Endothelial cell of umbilical vein (primary cell): ENCODE measurements at regions not wholly inside any gene's neighbourhood (a gene's known extent, or its start where the extent isn't known, plus 50 kb on each side); places are given as distances from the start of the nearest gene placed in this dataset.

Experiments used
- BruUV-seq: library from RNA; stranded (reverse); fragments of 400-500 nt; replicated peaks from 2 replicates; lab custom pipeline; 2021; lab: Mats Ljungman, UMichigan
- CTCF ChIA-PET: fragments of 300-600, 350-600 bp; sonication (Branson Sonifier 250); formaldehyde crosslinking; loops from one replicate; lab custom pipeline; 2021; ENCODE audit warnings: antibody characterized with exemption, inconsistent platforms; lab: Charles Lee
- POLR2A ChIA-PET: fragments of 300-600, 350-600 bp; sonication (Branson Sonifier 250); formaldehyde crosslinking; loops from one replicate; lab custom pipeline; 2021; ENCODE audit warnings: antibody characterized with exemption, inconsistent platforms; lab: Charles Lee
- DNase-seq: peaks from one replicate; pipeline ENCODE4 v3.0.0-alpha.2; 2011; ENCODE audit warnings: low read depth, low spot score
- FAIRE-seq: peaks from 2 replicates; lab custom pipeline; 2011; peaks lifted over from hg19 to GRCh38; lab: Jason Lieb, UNC
- H2AFZ ChIP-seq: 2 replicates; pipeline ENCODE4 v1.6.0; 2012; ENCODE audit warnings: low read depth, low read length, control low read depth, inconsistent platforms
- H3K27ac ChIP-seq: 2 replicates; pipeline ENCODE4 v1.5.1; 2011; ENCODE audit warnings: low read depth, mild to moderate bottlenecking, control low read depth, low read length, moderate library complexity; ENCODE audit not compliant: insufficient read depth
- H3K27me3 ChIP-seq, 2 experiments: 2 replicates each; pipeline versions ENCODE4 v1.6.0 to v1.6.1; 2011; ENCODE audit warnings: low read length in 2 of 2, mixed read lengths in 1 of 2; ENCODE audit not compliant: control insufficient read depth in 2 of 2, insufficient read depth in 2 of 2
- H3K36me3 ChIP-seq, 2 experiments: 2 replicates in 1 of 2; 3 replicates in 1 of 2; pipeline ENCODE4 v1.5.1; 2011; ENCODE audit warnings: low read length in 2 of 2, mild to moderate bottlenecking in 1 of 2, moderate library complexity in 1 of 2; ENCODE audit not compliant: control insufficient read depth in 2 of 2, insufficient read depth in 2 of 2; ENCODE audit errors: extremely low read depth in 1 of 2
- H3K4me1 ChIP-seq: 3 replicates; pipeline ENCODE4 v1.5.1; 2011; ENCODE audit warnings: mild to moderate bottlenecking, low read length; ENCODE audit not compliant: control insufficient read depth, insufficient read depth; ENCODE audit errors: extremely low read depth
- H3K4me2 ChIP-seq: 2 replicates; pipeline ENCODE4 v1.6.1; 2011; ENCODE audit warnings: low read length, control low read depth, mixed read lengths; ENCODE audit not compliant: insufficient read depth
- H3K4me3 ChIP-seq, 3 experiments: fragments of 200-600 bp in 1 of 3; sonication (generic), shearing (Covaris generic) in 1 of 3; replicated peaks in 1 of 3; 2 replicates each; pipeline ENCODE4 v1.5.1; 2011 to 2016; ENCODE audit warnings: control low read depth in 3 of 3, low read length in 3 of 3, mild to moderate bottlenecking in 2 of 3, inconsistent platforms in 1 of 3, low read depth in 1 of 3, moderate library complexity in 1 of 3; ENCODE audit not compliant: insufficient read depth in 1 of 3
- H3K79me2 ChIP-seq: 2 replicates; pipeline ENCODE4 v1.6.0; 2012; ENCODE audit warnings: low read length, inconsistent platforms; ENCODE audit not compliant: control insufficient read depth, insufficient read depth
- H3K9ac ChIP-seq: replicated peaks from 2 replicates; pipeline ENCODE3; 2011; ENCODE audit warnings: low read length, control low read depth; ENCODE audit not compliant: insufficient read depth; ENCODE audit errors: extremely low read depth
- H3K9me1 ChIP-seq: replicated peaks from 3 replicates; pipeline ENCODE4 v1.6.0; 2011; ENCODE audit warnings: mild to moderate bottlenecking, low read length; ENCODE audit not compliant: control insufficient read depth, insufficient read depth; ENCODE audit errors: extremely low read depth
- H3K9me3 ChIP-seq: replicated peaks from 2 replicates; pipeline ENCODE4 v1.5.1; 2012; ENCODE audit warnings: low read length, inconsistent platforms; ENCODE audit not compliant: control insufficient read depth, insufficient read depth
- H4K20me1 ChIP-seq: replicated peaks from 2 replicates; pipeline ENCODE3; 2011; ENCODE audit warnings: mild to moderate bottlenecking, low read length; ENCODE audit not compliant: control insufficient read depth, insufficient read depth; ENCODE audit errors: extremely low read depth
- CTCF ChIP-seq, 2 donors: IDR thresholded peaks; 1 replicate in 1 of 2; 2 replicates in 1 of 2; pipeline ENCODE4 v1.5.1; 2011; ENCODE audit warnings: low read length in 2 of 2, mild to moderate bottlenecking in 2 of 2, moderate library complexity in 2 of 2, control low read depth in 1 of 2, inconsistent platforms in 1 of 2, low read depth in 1 of 2; ENCODE audit not compliant: insufficient read depth in 1 of 2; ENCODE audit errors: extremely low read depth in 1 of 2
- FOS ChIP-seq: IDR thresholded peaks from 2 replicates; pipeline ENCODE4 v1.6.1; 2011; ENCODE audit warnings: mild to moderate bottlenecking, low read length, moderate library complexity, borderline replicate concordance; ENCODE audit not compliant: insufficient read depth
- JUN ChIP-seq: IDR thresholded peaks from 2 replicates; pipeline ENCODE4 v1.6.1; 2011; ENCODE audit warnings: borderline replicate concordance, low read depth; ENCODE audit not compliant: insufficient read length, insufficient read depth
- MAX ChIP-seq: IDR thresholded peaks from 2 replicates; pipeline ENCODE4 v1.6.1; 2011; ENCODE audit not compliant: insufficient read depth, insufficient read length
- MYC ChIP-seq: IDR thresholded peaks from one replicate; pipeline ENCODE4 v1.6.1; 2011; ENCODE audit warnings: mild to moderate bottlenecking, low read depth, low read length
- POLR2A ChIP-seq: IDR thresholded peaks from 2 replicates; pipeline ENCODE4 v1.6.1; 2012; ENCODE audit warnings: low read depth, mild to moderate bottlenecking, control low read depth, low read length
- dilution Hi-C: fragments of 300-500 bp; cut with MboI; formaldehyde crosslinking; loops from one replicate; pipeline ENCODE4 v1.15.0; 2019; ENCODE audit warnings: low sequenced_read_pairs; ENCODE audit not compliant: extremely low pct_ligation_motif_present
- intact Hi-C: fragments of 100-400 bp; cut with micrococcal nuclease; formaldehyde crosslinking; loops from one replicate; pipeline ENCODE4 v1.10.0; 2022

- no peak overlapping the region for H3K9ac ChIP-seq
- no peak overlapping the region for H3K4me3 ChIP-seq
- H3K27ac ChIP-seq = no peak overlapping the region
- H3K4me2 ChIP-seq = no peak overlapping the region
- dilution Hi-C loops = no loop called here
- no peaks in the 10 kb centered on the region for H3K9me1 ChIP-seq
- ChIA-PET POLR2A (no interaction called here), CTCF (no interaction called here)
- H3K4me1 ChIP-seq = no peaks in the 10 kb centered on the region
- intact Hi-C loops = no loop called here
- peaks cover 3% of the 10 kb centered on the region for H3K9me3 ChIP-seq
- no peak for DNase-seq
- no peaks in the 10 kb centered on the region for H3K27me3 ChIP-seq
- H3K79me2 ChIP-seq = no peaks in the 10 kb centered on the region
- H2AFZ ChIP-seq = no peak overlapping the region
- TF ChIP-seq MAX = no peak
- TF ChIP-seq FOS = no peak
- TF ChIP-seq MYC = no peak
- TF ChIP-seq CTCF (IDR thresholded peaks at IDR 0.05; ENCODE audit: extremely low read depth in 1 of 2, insufficient read depth in 1 of 2, low read depth in 1 of 2, low read length in 2 of 2) = no peak
- no peak for TF ChIP-seq JUN
- no peak for TF ChIP-seq POLR2A
- no peak for FAIRE-seq
- H4K20me1 ChIP-seq = no peaks in the 10 kb centered on the region
- H3K36me3 ChIP-seq = no peaks in the 10 kb centered on the region
- BruUV-seq = no TSS peak
Measured at GRCh38 chr10:130924138-130924819, 387.2 kb downstream of the TCERG1L start.
